Panc1 (cell line): ENCODE measurements at regions not wholly inside any gene's neighbourhood (a gene's known extent, or its start where the extent isn't known, plus 50 kb on each side); places are given as distances from the start of the nearest gene placed in this dataset.

Source experiments
- ATAC-seq: fragments of 200-7000 bp; cut with Tn5 transposase; 2 replicates; pipeline ENCODE4 v1.9.1; 2020; ENCODE audit warnings: mild to moderate bottlenecking, moderate library complexity
- BruUV-seq: library from RNA; stranded (reverse); fragments of 400-500 nt; replicated peaks from 2 replicates; lab custom pipeline; 2021; lab: Mats Ljungman, UMichigan
- CTCF ChIA-PET: fragments of 300-600 bp; sonication (Branson Sonifier 250); formaldehyde crosslinking; loops from one replicate; lab custom pipeline; 2022; ENCODE audit warnings: antibody characterized with exemption; lab: Charles Lee
- POLR2A ChIA-PET: fragments of 300-600 bp; sonication (Branson Sonifier 250); formaldehyde crosslinking; loops from one replicate; lab custom pipeline; 2022; ENCODE audit warnings: antibody characterized with exemption; lab: Charles Lee
- DNase-seq: peaks from one replicate; pipeline ENCODE4 v3.0.0-alpha.2; 2010; ENCODE audit warnings: low read depth, low spot score
- H3K27ac ChIP-seq: 2 replicates; pipeline ENCODE4 v1.5.1; 2011; ENCODE audit warnings: mild to moderate bottlenecking, low read length, inconsistent platforms
- H3K27me3 ChIP-seq: fragments of 200-500 bp; sonication (Bioruptor generic); 2 replicates; pipeline ENCODE4 v1.6.0; 2014; ENCODE audit warnings: low read length, inconsistent platforms; ENCODE audit not compliant: control insufficient read depth, insufficient read depth
- H3K36me3 ChIP-seq: fragments of 200-500 bp; sonication (Bioruptor generic); 2 replicates; pipeline ENCODE4 v1.5.1; 2014; ENCODE audit warnings: inconsistent platforms, mild to moderate bottlenecking, low read length, moderate library complexity; ENCODE audit not compliant: control insufficient read depth, insufficient read depth
- H3K4me1 ChIP-seq: 2 replicates; pipeline ENCODE4 v1.5.1; 2011; ENCODE audit warnings: inconsistent platforms, mild to moderate bottlenecking, low read length, moderate library complexity; ENCODE audit not compliant: control insufficient read depth, insufficient read depth
- H3K4me3 ChIP-seq, 2 experiments: 2 replicates each; pipeline ENCODE4 v1.5.1; 2011 to 2012; ENCODE audit warnings: low read depth in 2 of 2, low read length in 2 of 2, mild to moderate bottlenecking in 2 of 2, inconsistent platforms in 1 of 2, moderate library complexity in 1 of 2
- H3K9me3 ChIP-seq: fragments of 200-500 bp; sonication (Bioruptor generic); 2 replicates; pipeline ENCODE4 v1.5.1; 2014; ENCODE audit warnings: low read depth, mild to moderate bottlenecking, inconsistent platforms, low read length, moderate library complexity; ENCODE audit not compliant: control insufficient read depth, insufficient read depth
- POLR2AphosphoS5 ChIP-seq: IDR thresholded peaks from 2 replicates; pipeline ENCODE4 v1.6.1; 2012; ENCODE audit warnings: mild to moderate bottlenecking, low read depth, low read length, moderate library complexity
- REST ChIP-seq, 2 experiments: IDR thresholded peaks; 2 replicates each; pipeline ENCODE4 v1.6.1; 2011 to 2012; ENCODE audit warnings: low read depth in 2 of 2, control low read depth in 1 of 2, low read length in 1 of 2, mild to moderate bottlenecking in 1 of 2, moderate library complexity in 1 of 2; ENCODE audit not compliant: insufficient read depth in 1 of 2
- SIN3A ChIP-seq: IDR thresholded peaks from 2 replicates; pipeline ENCODE4 v1.6.1; 2012; ENCODE audit warnings: low read depth, mild to moderate bottlenecking, low read length, moderate library complexity, borderline replicate concordance; ENCODE audit not compliant: insufficient read depth
- TCF7L2 ChIP-seq: IDR thresholded peaks from 2 replicates; pipeline ENCODE4 v1.6.1; 2011; ENCODE audit warnings: mild to moderate bottlenecking, low read depth, low read length, inconsistent platforms
- in situ Hi-C: cut with HindIII; loops from 2 replicates; pipeline ENCODE4 v1.10.0; 2016; ENCODE audit warnings: low sequenced_read_pairs, low pct_unique_long_range_greater_than_20kb
- intact Hi-C: fragments of 100-400 bp; cut with micrococcal nuclease; formaldehyde crosslinking; loops from one replicate; pipeline ENCODE4 v1.10.0; 2022; ENCODE audit not compliant: unreplicated experiment
- TF ChIP-seq, protein P1 (sequence below): fragments of 450-650 bp; IDR thresholded peaks from 2 replicates; pipeline ENCODE4 v1.5.1; 2017; ENCODE audit warnings: mild to moderate bottlenecking

GRCh38 chr12:25004447-25004846, 55.5 kb upstream of the BCAT1 start:
- Histone ChIP-seq H3K4me3 (no peak overlapping the region), H3K9me3 (no peaks in the 10 kb centered on the region), H3K4me1 (no peaks in the 10 kb centered on the region), H3K36me3 (no peaks in the 10 kb centered on the region), H3K27ac (no peak overlapping the region), H3K27me3 (peaks cover 12% of the 10 kb centered on the region; the same call in 1 of the 2 replicates)
- BruUV-seq, result no TSS peak
- ATAC-seq (no peak), DNase-seq (no peak)
- TF ChIP-seq SIN3A (no peak), REST (IDR thresholded peaks at IDR 0.05; ENCODE audit: insufficient read depth in 1 of 2, low read depth in 2 of 2, low read length in 1 of 2) (no peak), POLR2AphosphoS5 (no peak), TCF7L2 (no peak)
- TF ChIP-seq, protein P1, sequence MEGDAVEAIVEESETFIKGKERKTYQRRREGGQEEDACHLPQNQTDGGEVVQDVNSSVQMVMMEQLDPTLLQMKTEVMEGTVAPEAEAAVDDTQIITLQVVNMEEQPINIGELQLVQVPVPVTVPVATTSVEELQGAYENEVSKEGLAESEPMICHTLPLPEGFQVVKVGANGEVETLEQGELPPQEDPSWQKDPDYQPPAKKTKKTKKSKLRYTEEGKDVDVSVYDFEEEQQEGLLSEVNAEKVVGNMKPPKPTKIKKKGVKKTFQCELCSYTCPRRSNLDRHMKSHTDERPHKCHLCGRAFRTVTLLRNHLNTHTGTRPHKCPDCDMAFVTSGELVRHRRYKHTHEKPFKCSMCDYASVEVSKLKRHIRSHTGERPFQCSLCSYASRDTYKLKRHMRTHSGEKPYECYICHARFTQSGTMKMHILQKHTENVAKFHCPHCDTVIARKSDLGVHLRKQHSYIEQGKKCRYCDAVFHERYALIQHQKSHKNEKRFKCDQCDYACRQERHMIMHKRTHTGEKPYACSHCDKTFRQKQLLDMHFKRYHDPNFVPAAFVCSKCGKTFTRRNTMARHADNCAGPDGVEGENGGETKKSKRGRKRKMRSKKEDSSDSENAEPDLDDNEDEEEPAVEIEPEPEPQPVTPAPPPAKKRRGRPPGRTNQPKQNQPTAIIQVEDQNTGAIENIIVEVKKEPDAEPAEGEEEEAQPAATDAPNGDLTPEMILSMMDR, result no peak
- intact Hi-C loops (no loop called here), in situ Hi-C loops (no loop called here)
- POLR2A ChIA-PET, result no interaction called here
- CTCF ChIA-PET, result no interaction called here

DNA sequence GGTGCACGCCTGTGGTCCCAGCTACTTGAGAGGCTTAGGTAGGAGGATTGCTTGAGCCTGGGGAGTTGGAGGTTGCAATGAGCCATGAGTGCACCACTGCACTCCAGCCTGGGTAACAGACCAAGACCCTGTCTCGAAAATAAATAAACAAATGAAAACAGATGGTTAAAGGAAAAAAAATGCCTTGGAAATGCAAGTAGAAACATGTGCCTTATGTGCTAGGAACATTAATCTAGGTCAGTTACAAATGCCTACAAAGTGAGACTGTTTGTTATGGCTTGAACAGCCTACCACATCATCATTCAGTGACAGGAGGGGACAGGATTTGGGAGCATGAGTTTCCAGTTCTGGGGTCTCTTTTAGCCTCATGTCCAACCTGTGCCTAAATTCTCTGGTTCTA, 52.4 kb upstream of the BCAT1 start:
- Histone ChIP-seq H3K36me3 (no peaks in the 10 kb centered on the region), H3K4me3 (no peak overlapping the region), H3K9me3 (no peaks in the 10 kb centered on the region), H3K27ac (no peak overlapping the region), H3K27me3 (peaks cover 27% of the 10 kb centered on the region), H3K4me1 (no peaks in the 10 kb centered on the region)
- TF ChIP-seq, protein P1, result no peak
- TF ChIP-seq POLR2AphosphoS5, result no peak
- TF ChIP-seq SIN3A, result no peak
- no peak for TF ChIP-seq REST (IDR thresholded peaks at IDR 0.05; ENCODE audit: insufficient read depth in 1 of 2, low read depth in 2 of 2, low read length in 1 of 2)
- TF ChIP-seq TCF7L2, result no peak
- no TSS peak for BruUV-seq
- in situ Hi-C loops, result no loop called here
- POLR2A ChIA-PET, result no interaction called here
- intact Hi-C loops, result no loop called here
- ATAC-seq (no peak), DNase-seq (no peak)
- CTCF ChIA-PET, result no interaction called here
